Kidney epithelial cell (primary cell): ENCODE measurements at regions not wholly inside any gene's neighbourhood (a gene's known extent, or its start where the extent isn't known, plus 50 kb on each side); places are given as distances from the start of the nearest gene placed in this dataset.

Source experiments
- DNase-seq: peaks from one replicate; pipeline ENCODE4 v3.0.0-alpha.2; 2010; ENCODE audit warnings: low read depth
- H3K27me3 ChIP-seq: 2 replicates; pipeline ENCODE4 v1.6.0; 2011; ENCODE audit warnings: low read length; ENCODE audit not compliant: control insufficient read depth, insufficient read depth
- H3K36me3 ChIP-seq: 2 replicates; pipeline ENCODE4 v1.5.1; 2011; ENCODE audit warnings: low read length; ENCODE audit not compliant: control insufficient read depth, insufficient read depth
- H3K4me3 ChIP-seq: 2 replicates; pipeline ENCODE4 v1.5.1; 2011; ENCODE audit warnings: low read depth, mild to moderate bottlenecking, control low read depth, low read length
- TF ChIP-seq, protein P1 (sequence below): IDR thresholded peaks from 2 replicates; pipeline ENCODE4 v1.5.1; 2011; ENCODE audit warnings: mild to moderate bottlenecking, moderate library complexity, low read length, control low read depth, inconsistent platforms; ENCODE audit not compliant: insufficient read depth, poor library complexity, severe bottlenecking

- H3K4me3 ChIP-seq = no peak overlapping the region
- no peaks in the 10 kb centered on the region for H3K36me3 ChIP-seq
- DNase-seq = no peak
- H3K27me3 ChIP-seq = no peaks in the 10 kb centered on the region
- TF ChIP-seq, protein P1, sequence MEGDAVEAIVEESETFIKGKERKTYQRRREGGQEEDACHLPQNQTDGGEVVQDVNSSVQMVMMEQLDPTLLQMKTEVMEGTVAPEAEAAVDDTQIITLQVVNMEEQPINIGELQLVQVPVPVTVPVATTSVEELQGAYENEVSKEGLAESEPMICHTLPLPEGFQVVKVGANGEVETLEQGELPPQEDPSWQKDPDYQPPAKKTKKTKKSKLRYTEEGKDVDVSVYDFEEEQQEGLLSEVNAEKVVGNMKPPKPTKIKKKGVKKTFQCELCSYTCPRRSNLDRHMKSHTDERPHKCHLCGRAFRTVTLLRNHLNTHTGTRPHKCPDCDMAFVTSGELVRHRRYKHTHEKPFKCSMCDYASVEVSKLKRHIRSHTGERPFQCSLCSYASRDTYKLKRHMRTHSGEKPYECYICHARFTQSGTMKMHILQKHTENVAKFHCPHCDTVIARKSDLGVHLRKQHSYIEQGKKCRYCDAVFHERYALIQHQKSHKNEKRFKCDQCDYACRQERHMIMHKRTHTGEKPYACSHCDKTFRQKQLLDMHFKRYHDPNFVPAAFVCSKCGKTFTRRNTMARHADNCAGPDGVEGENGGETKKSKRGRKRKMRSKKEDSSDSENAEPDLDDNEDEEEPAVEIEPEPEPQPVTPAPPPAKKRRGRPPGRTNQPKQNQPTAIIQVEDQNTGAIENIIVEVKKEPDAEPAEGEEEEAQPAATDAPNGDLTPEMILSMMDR = no peak
These were observed 141.6 kb downstream of the KCNJ12 start for GRCh38 chr17:21517538-21518293.

GRCh38 chr17:21522755-21523336 is 146.7 kb downstream of the KCNJ12 start:
- TF ChIP-seq, protein P1 = no peak
- Histone ChIP-seq H3K27me3 (no peaks in the 10 kb centered on the region), H3K36me3 (no peaks in the 10 kb centered on the region), H3K4me3 (no peak overlapping the region)
- no peak for DNase-seq

DNA sequence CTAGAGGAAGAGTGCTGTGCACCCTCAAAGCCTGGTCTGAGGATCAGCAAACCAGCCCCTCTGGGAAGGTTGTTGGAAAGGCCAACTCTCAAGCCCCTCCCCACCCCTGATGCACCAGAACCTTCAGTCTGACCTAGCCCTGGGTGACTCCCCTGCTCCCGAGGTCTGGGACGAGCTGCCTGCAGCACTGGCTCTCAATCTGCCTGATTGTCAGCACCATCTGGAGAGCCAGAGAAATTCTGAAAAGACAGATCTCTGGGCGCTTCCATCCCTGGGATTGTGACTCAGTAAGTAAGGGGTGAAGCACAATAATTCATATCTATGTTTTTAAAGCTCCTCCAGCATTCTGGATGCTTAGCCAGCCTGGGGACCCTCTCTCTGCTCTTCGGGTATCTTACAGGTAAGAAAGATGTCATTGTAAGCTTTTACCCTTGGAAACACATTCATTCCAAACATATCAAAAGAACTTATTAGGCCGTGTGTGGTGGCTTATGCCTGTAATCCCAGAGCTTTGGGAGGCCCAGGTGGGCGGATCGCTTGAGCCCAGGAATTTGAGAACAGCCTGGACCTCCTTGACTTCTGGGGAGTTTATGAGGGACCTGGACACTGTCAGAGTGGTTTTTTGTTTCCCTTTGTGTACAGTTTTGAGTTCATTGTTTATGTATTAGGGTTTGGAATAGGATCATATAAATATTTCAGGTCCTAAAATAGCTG is 147.5 kb downstream of the KCNJ12 start:
- no peaks in the 10 kb centered on the region for H3K27me3 ChIP-seq
- TF ChIP-seq, protein P1 = no peak
- no peak overlapping the region for H3K4me3 ChIP-seq
- no peak for DNase-seq
- H3K36me3 ChIP-seq = no peaks in the 10 kb centered on the region

- Histone ChIP-seq H3K27me3 (no peaks in the 10 kb centered on the region), H3K4me3 (no peak overlapping the region), H3K36me3 (no peaks in the 10 kb centered on the region)
- TF ChIP-seq, protein P1 = no peak
- no peak for DNase-seq
These were observed 148.0 kb downstream of the KCNJ12 start for GRCh38 chr17:21524211-21524591.

GRCh38 chr17:21525464-21526130 is 149.4 kb downstream of the KCNJ12 start:
- Histone ChIP-seq H3K4me3 (no peak overlapping the region), H3K27me3 (no peaks in the 10 kb centered on the region), H3K36me3 (no peaks in the 10 kb centered on the region)
- TF ChIP-seq, protein P1 = no peak
- DNase-seq = no peak
